Stimulated activated effector memory CD8-positive, alpha-beta T cell treated with anti-CD3 and anti-CD28 coated beads, Interleukin-12 subunit alpha, Interleukin-12 subunit beta, amount 100 ng/mL, for 72 hours (primary cell): ENCODE measurements at regions not wholly inside any gene's neighbourhood (a gene's known extent, or its start where the extent isn't known, plus 50 kb on each side); places are given as distances from the start of the nearest gene placed in this dataset.

Experiments used
- ATAC-seq: fragments of 150-1000 bp; cut with Tn5 transposase; 2 replicates; pipeline ENCODE4 v1.10.0; 2021
- DNase-seq, 2 donors: peaks; one replicate each; pipeline ENCODE4 v3.0.0; 2021 to 2022; ENCODE audit warnings: low spot score in 2 of 2
- H3K27ac Mint-ChIP-seq: one replicate; pipeline ENCODE4 v1.8.0; 2022; ENCODE audit warnings: mild to moderate bottlenecking, mixed read lengths
- H3K36me3 Mint-ChIP-seq: one replicate; pipeline ENCODE4 v1.8.0; 2022; ENCODE audit warnings: mild to moderate bottlenecking, mixed read lengths
- H3K4me1 Mint-ChIP-seq: one replicate; pipeline ENCODE4 v1.8.0; 2022; ENCODE audit warnings: mixed read lengths
- H3K4me3 Mint-ChIP-seq: one replicate; pipeline ENCODE4 v1.8.0; 2022; ENCODE audit warnings: mild to moderate bottlenecking, mixed read lengths
- H3K9me3 Mint-ChIP-seq: one replicate; pipeline ENCODE4 v1.8.0; 2022; ENCODE audit warnings: mixed read lengths

DNA sequence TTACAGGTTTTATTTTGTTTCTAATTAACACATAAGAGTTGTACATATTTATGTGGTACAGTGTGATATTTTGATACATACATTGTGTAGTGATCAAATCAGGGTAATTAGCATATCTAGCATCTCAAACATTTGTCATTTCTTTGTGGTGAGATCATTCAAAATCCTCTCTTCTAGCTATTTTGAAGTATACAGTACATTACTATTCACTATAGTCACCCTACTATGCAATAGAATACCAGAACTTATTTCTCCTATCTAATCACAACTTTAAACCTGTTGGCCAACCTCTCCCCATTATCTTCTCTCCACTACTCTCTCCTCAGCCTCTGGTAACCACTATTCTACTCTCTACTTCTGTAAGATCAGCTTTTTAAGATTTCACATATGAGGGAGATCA lies 325.8 kb downstream of the CYP26B1 start:
- Mint-ChIP-seq H3K36me3 (no peaks in the 10 kb centered on the region), H3K4me3 (no peak overlapping the region), H3K9me3 (peaks cover 4% of the 10 kb centered on the region), H3K27ac (no peak overlapping the region), H3K4me1 (no peaks in the 10 kb centered on the region)
- no peak for ATAC-seq
- no peak for DNase-seq

DNA sequence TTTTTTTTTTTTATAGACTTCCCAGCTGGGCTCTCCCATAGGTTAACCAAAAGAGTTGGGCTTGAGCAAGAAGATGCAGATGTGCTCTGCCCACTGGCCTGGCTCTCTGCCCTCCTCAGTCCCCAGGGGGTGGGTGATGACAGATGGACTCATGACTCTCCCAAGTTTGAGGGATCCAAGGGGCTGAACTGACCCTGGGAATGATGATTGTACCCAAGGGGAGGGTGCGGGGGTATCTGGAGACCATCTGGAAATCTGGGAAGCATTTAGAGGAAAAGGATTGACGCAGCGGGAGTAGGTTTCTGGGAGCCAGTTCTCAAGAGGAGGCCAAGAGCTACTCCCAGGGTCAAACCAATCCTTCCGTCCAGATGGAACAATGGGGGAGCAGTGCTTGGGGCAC lies 330.8 kb downstream of the CYP26B1 start:
- no peaks in the 10 kb centered on the region for H3K4me1 Mint-ChIP-seq
- DNase-seq, result peak in 1 of 2 donors; percentile 4
- H3K9me3 Mint-ChIP-seq, result peaks cover 5% of the 10 kb centered on the region
- no peak overlapping the region for H3K4me3 Mint-ChIP-seq
- no peaks in the 10 kb centered on the region for H3K36me3 Mint-ChIP-seq
- no peak overlapping the region for H3K27ac Mint-ChIP-seq
- ATAC-seq, result no peak

- H3K4me1 Mint-ChIP-seq, result no peaks in the 10 kb centered on the region
- peak in 1 of 2 donors; percentile 4 for DNase-seq
- H3K4me3 Mint-ChIP-seq, result no peak overlapping the region
- H3K9me3 Mint-ChIP-seq, result peaks cover 5% of the 10 kb centered on the region
- no peak for ATAC-seq
- H3K36me3 Mint-ChIP-seq, result no peaks in the 10 kb centered on the region
- no peak overlapping the region for H3K27ac Mint-ChIP-seq
Observed at GRCh38 chr2:71815701-71816474, 331.8 kb downstream of the CYP26B1 start.

DNA sequence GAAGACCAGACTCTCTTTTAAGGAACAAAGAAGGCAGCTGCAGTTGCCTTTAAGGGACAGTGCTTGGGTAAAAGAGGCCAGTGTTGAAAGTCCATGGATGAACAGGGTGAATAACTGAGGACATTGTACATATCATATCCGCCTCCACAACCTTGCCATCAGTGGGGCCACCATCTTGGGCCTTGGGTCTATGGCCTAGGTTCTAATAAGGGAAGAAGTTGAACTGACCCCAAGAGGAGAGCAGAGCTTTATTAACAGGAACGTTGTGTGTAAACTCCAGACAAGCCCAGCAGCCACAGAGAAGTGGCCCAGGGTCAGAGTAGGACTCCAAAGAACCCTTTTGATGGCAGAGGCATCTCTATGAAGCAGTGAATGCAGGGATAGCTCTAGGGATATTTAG lies 332.8 kb downstream of the CYP26B1 start:
- ATAC-seq (no peak), DNase-seq (no peak)
- Mint-ChIP-seq H3K4me3 (no peak overlapping the region), H3K9me3 (peaks cover 5% of the 10 kb centered on the region), H3K4me1 (no peaks in the 10 kb centered on the region), H3K36me3 (no peaks in the 10 kb centered on the region), H3K27ac (no peak overlapping the region)

- H3K4me1 Mint-ChIP-seq, result no peaks in the 10 kb centered on the region
- H3K9me3 Mint-ChIP-seq, result peaks cover 5% of the 10 kb centered on the region
- no peak for DNase-seq
- no peak overlapping the region for H3K4me3 Mint-ChIP-seq
- no peak for ATAC-seq
- H3K27ac Mint-ChIP-seq, result no peak overlapping the region
- H3K36me3 Mint-ChIP-seq, result no peaks in the 10 kb centered on the region
Observed at GRCh38 chr2:71813807-71814470, 333.7 kb downstream of the CYP26B1 start.

- ATAC-seq, result no peak
- H3K36me3 Mint-ChIP-seq, result no peaks in the 10 kb centered on the region
- H3K9me3 Mint-ChIP-seq, result peaks cover 5% of the 10 kb centered on the region
- DNase-seq, result no peak
- H3K4me1 Mint-ChIP-seq, result no peaks in the 10 kb centered on the region
- no peak overlapping the region for H3K4me3 Mint-ChIP-seq
- H3K27ac Mint-ChIP-seq, result no peak overlapping the region
Observed at GRCh38 chr2:71813315-71813714, 334.3 kb downstream of the CYP26B1 start.

DNA sequence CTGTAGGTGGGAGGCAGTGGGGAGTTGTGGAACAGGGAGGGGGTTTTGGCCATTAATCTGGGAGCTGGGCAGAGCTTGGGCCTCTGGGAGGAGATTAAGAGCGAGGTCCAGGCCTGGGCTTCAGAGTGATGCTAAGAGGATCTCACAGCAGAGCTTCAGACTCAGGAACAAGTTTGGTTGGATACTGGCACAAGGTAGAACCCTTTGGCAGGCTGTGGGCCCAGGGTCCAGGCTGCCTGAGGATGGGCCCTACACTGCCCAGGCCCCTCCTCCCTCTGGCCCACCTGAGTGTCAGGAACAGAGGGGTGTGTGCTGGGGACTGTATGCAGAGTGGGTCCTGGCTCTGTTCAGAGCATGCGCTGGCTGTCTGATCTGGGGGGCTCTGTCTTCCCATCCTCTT lies 334.9 kb downstream of the CYP26B1 start:
- no peak overlapping the region for H3K27ac Mint-ChIP-seq
- DNase-seq (no peak), ATAC-seq (no peak)
- peaks cover 3% of the 10 kb centered on the region for H3K9me3 Mint-ChIP-seq
- no peaks in the 10 kb centered on the region for H3K36me3 Mint-ChIP-seq
- no peak overlapping the region for H3K4me3 Mint-ChIP-seq
- no peaks in the 10 kb centered on the region for H3K4me1 Mint-ChIP-seq

- no peak overlapping the region for H3K4me3 Mint-ChIP-seq
- peaks cover 3% of the 10 kb centered on the region for H3K9me3 Mint-ChIP-seq
- no peak for DNase-seq
- no peaks in the 10 kb centered on the region for H3K36me3 Mint-ChIP-seq
- H3K4me1 Mint-ChIP-seq, result no peaks in the 10 kb centered on the region
- no peak overlapping the region for H3K27ac Mint-ChIP-seq
- ATAC-seq, result no peak
Observed at GRCh38 chr2:71811726-71812125, 335.9 kb downstream of the CYP26B1 start.

DNA sequence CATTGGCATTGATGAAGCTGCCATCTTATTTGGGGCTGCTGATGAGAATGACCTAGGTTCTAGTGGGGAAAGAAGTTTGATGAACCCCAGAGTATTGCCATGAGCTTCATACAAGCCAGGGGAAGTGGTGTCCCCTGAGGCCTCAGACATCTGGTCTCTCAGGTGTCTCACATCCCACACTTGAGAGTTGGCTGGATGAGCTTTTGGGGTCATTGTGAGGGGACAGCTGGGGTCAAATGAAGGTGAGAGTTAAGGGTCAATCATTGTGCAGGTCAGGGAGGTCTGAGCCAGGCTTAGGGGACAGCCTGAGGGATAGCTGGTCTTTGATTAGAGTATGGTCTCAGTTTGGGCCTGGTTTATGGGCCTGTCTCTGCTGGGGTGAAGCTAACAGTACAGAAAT lies 336.5 kb downstream of the CYP26B1 start:
- H3K9me3 Mint-ChIP-seq, result no peaks in the 10 kb centered on the region
- no peak overlapping the region for H3K27ac Mint-ChIP-seq
- DNase-seq (no peak), ATAC-seq (no peak)
- no peaks in the 10 kb centered on the region for H3K4me1 Mint-ChIP-seq
- H3K36me3 Mint-ChIP-seq, result no peaks in the 10 kb centered on the region
- no peak overlapping the region for H3K4me3 Mint-ChIP-seq

- Mint-ChIP-seq H3K9me3 (no peaks in the 10 kb centered on the region), H3K36me3 (no peaks in the 10 kb centered on the region), H3K4me1 (no peaks in the 10 kb centered on the region), H3K4me3 (no peak overlapping the region), H3K27ac (no peak overlapping the region)
- DNase-seq (no peak), ATAC-seq (no peak)
Observed at GRCh38 chr2:71807581-71808451, 339.8 kb downstream of the CYP26B1 start.

DNA sequence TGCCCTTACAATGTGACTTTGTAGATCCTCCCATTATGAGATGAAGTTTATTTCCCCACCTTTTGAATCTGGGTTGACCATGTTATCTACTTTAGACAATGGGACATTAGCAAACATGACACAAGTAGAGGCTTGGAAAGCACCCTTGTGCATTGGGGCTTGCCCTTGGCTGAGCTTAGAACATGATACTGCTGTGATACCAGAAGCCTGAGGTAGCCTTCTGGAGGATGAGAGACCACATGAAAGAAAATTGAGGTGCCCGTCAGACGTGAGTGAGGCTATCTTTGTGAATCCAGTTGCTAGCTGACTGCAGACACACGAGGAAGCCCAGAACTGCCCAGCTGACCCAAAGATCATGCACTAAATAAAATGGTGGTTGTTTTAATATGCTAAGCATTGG lies 341.2 kb downstream of the CYP26B1 start:
- Mint-ChIP-seq H3K9me3 (no peaks in the 10 kb centered on the region), H3K36me3 (no peaks in the 10 kb centered on the region), H3K4me1 (no peaks in the 10 kb centered on the region), H3K27ac (no peak overlapping the region), H3K4me3 (no peak overlapping the region)
- no peak for ATAC-seq
- no peak for DNase-seq

DNA sequence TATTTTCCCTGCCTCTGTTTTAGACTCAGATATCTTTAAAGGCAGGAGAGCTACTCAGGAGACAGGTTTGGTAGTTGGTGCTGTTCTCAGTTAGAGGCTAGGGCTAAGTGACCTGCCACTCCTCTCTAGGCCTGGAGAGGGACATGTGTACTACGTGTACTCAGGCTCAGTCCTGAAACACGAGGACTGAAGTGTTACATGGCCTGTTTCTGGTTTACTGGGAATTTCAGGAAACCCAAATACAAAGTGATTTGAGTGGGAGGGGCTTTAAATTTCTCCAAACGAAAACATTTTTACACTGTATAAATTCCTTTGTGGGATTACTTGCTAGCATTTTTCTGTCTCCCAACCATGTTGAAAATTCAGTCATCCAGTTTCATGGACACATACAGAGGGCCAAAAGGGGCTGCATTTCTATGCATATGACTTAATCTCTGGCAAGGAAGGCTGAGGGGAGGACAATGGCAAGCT lies 343.3 kb downstream of the CYP26B1 start:
- Mint-ChIP-seq H3K9me3 (no peaks in the 10 kb centered on the region), H3K4me1 (no peaks in the 10 kb centered on the region), H3K36me3 (no peaks in the 10 kb centered on the region), H3K27ac (no peak overlapping the region), H3K4me3 (no peak overlapping the region)
- DNase-seq, result no peak
- no peak for ATAC-seq

DNA sequence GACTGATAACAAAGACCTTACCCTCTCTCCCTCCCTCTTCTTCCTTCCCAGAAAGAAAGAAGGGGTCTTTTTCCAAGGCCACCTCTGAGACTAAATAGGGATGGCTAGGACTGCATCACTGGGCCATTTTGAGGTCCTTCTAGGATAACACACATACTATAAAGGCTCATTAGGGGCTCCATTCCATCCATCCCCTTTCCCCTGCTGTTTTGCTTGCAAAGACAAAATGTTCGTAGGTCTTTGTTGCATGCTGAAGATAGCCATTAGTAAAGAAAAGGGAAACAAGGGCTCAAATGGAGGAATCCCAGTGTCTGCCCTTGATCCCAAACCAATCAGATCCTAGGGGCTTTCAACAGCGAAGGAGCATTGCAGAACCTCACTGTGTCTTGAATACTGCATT lies 344.3 kb downstream of the CYP26B1 start:
- ATAC-seq (no peak), DNase-seq (no peak)
- Mint-ChIP-seq H3K4me3 (no peak overlapping the region), H3K9me3 (no peaks in the 10 kb centered on the region), H3K4me1 (no peaks in the 10 kb centered on the region), H3K27ac (no peak overlapping the region), H3K36me3 (no peaks in the 10 kb centered on the region)

GRCh38 chr2:71802556-71802955 lies 345.1 kb downstream of the CYP26B1 start:
- no peak overlapping the region for H3K4me3 Mint-ChIP-seq
- no peaks in the 10 kb centered on the region for H3K36me3 Mint-ChIP-seq
- H3K4me1 Mint-ChIP-seq, result no peaks in the 10 kb centered on the region
- H3K27ac Mint-ChIP-seq, result no peak overlapping the region
- DNase-seq (no peak), ATAC-seq (no peak)
- no peaks in the 10 kb centered on the region for H3K9me3 Mint-ChIP-seq

DNA sequence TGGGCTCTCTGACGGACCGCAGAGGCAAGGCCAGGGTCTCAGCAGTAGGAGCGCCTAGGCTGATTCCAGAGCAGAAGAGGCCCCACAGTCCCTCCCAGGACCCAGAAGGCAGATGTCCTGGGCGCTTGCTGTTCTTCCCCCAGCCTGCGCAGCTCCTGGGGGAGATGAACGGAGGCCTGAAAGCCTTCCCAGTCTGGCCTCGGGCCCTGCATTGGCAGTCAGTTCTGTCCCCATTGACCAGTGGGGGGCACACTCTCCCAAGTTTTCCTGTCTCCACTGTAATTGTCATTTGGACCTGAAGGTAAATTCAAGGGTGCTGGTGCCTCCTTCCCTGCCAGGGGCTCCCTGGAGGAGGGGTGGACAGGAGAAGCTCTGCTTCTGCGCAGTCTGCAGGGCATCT lies 345.7 kb downstream of the CYP26B1 start:
- H3K27ac Mint-ChIP-seq, result no peak overlapping the region
- ATAC-seq (no peak), DNase-seq (no peak)
- no peaks in the 10 kb centered on the region for H3K36me3 Mint-ChIP-seq
- no peaks in the 10 kb centered on the region for H3K4me1 Mint-ChIP-seq
- no peaks in the 10 kb centered on the region for H3K9me3 Mint-ChIP-seq
- H3K4me3 Mint-ChIP-seq, result no peak overlapping the region
